CD4-positive, alpha-beta T cell (primary cell): ENCODE measurements at regions not wholly inside any gene's neighbourhood (a gene's known extent, or its start where the extent isn't known, plus 50 kb on each side); places are given as distances from the start of the nearest gene placed in this dataset.

Experiments
- ATAC-seq: fragments of 200-7000 bp; cut with Tn5 transposase; one replicate; pipeline ENCODE4 v1.10.0; 2022; ENCODE audit warnings: mild to moderate bottlenecking; ENCODE audit not compliant: poor library complexity
- CTCF ChIA-PET: fragments of 350-600 bp; sonication (Branson Sonifier 250); formaldehyde crosslinking; loops from one replicate; lab custom pipeline; 2021; ENCODE audit warnings: antibody characterized with exemption, inconsistent platforms; lab: Charles Lee
- POLR2A ChIA-PET: fragments of 350-600 bp; sonication (Branson Sonifier 250); formaldehyde crosslinking; loops from one replicate; lab custom pipeline; 2021; ENCODE audit warnings: antibody characterized with exemption, inconsistent platforms; lab: Charles Lee
- DNase-seq, 14 experiments: peaks; one replicate each; pipeline ENCODE4 v3.0.0-alpha.2; 2013 to 2020; ENCODE audit warnings: mixed read lengths in 2 of 14
- H3K27ac ChIP-seq, 2 donors: one replicate each; pipeline versions ENCODE4 v1.5.1 to v1.7.0; 2013; ENCODE audit warnings: low read length in 2 of 2, low read depth in 1 of 2, mild to moderate bottlenecking in 1 of 2
- H3K27me3 ChIP-seq, 2 experiments: 1 replicate in 1 of 2; 2 replicates in 1 of 2; pipeline versions ENCODE4 v1.6.1 to v1.7.0; 2013; ENCODE audit warnings: low read length in 2 of 2, control low read depth in 1 of 2, mild to moderate bottlenecking in 1 of 2, moderate library complexity in 1 of 2; ENCODE audit not compliant: insufficient read depth in 2 of 2, control insufficient read depth in 1 of 2
- H3K36me3 ChIP-seq: one replicate; pipeline ENCODE4 v1.6.1; 2013; ENCODE audit warnings: low read length, control low read depth; ENCODE audit not compliant: insufficient read depth
- H3K4me1 ChIP-seq: one replicate; pipeline ENCODE4 v1.6.1; 2013; ENCODE audit warnings: low read length, control low read depth; ENCODE audit not compliant: insufficient read depth
- H3K4me3 ChIP-seq: one replicate; pipeline ENCODE4 v1.5.1; 2013; ENCODE audit warnings: mild to moderate bottlenecking, low read length, moderate library complexity
- H3K9me3 ChIP-seq, 2 experiments: 1 replicate in 1 of 2; 2 replicates in 1 of 2; pipeline versions ENCODE4 v1.6.1 to v1.7.0; 2013; ENCODE audit warnings: low read length in 2 of 2, mild to moderate bottlenecking in 2 of 2, control low read depth in 1 of 2, moderate library complexity in 1 of 2; ENCODE audit not compliant: control insufficient read depth in 1 of 2, insufficient read depth in 1 of 2
- H3K27ac Mint-ChIP-seq: one replicate; pipeline ENCODE4 v1.8.0; 2020; ENCODE audit warnings: mixed read lengths
- H3K27me3 Mint-ChIP-seq: one replicate; pipeline ENCODE4 v1.8.0; 2021; ENCODE audit warnings: mixed read lengths
- H3K36me3 Mint-ChIP-seq: one replicate; pipeline ENCODE4 v1.8.0; 2021; ENCODE audit warnings: low read depth, mixed read lengths
- H3K4me1 Mint-ChIP-seq: one replicate; pipeline ENCODE4 v1.8.0; 2021; ENCODE audit warnings: low read depth, mixed read lengths
- H3K4me3 Mint-ChIP-seq: one replicate; pipeline ENCODE4 v1.8.0; 2020; ENCODE audit warnings: mild to moderate bottlenecking, mixed read lengths
- H3K9me3 Mint-ChIP-seq: one replicate; pipeline ENCODE4 v1.8.0; 2020; ENCODE audit warnings: mixed read lengths
- intact Hi-C, 2 experiments: fragments of 100-400 bp; cut with DNase I in 1 of 2; cut with micrococcal nuclease in 1 of 2; formaldehyde crosslinking; loops; one replicate each; pipeline versions ENCODE4 v1.15.1 to v1.9.0; 2023 to 2025; cut with DNase I, micrococcal nuclease
- TF ChIP-seq, protein P1 (sequence below): fragments of 200-600 bp; IDR thresholded peaks from one replicate; pipeline ENCODE4 v1.8.0; 2022; ENCODE audit warnings: antibody characterized with exemption, mild to moderate bottlenecking

DNA sequence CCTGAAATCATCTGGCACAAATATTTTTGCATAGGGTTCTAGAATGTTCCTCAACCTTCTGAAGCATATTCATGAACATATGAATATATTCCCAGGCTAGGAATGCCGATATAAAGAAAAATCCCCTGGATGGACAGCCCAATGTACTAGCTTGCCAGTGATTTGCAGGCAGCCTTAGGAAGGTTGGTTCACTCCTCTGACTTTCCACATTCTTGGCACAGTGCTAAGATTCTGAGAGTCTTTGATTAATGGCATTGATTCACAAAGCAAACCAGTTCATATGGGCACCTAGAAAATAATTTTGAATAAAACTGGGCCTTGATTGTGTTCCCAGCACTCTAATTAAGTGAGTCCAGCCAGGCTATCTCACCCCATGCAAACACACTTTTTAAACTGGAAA lies 56.9 kb upstream of the ENPP4 start:
- Histone ChIP-seq H3K4me3 (no peak overlapping the region), H3K4me1 (no peaks in the 10 kb centered on the region), H3K27ac (no peak overlapping the region), H3K36me3 (no peaks in the 10 kb centered on the region), H3K27me3 (no peaks in the 10 kb centered on the region), H3K9me3 (no peaks in the 10 kb centered on the region)
- no peak for ATAC-seq
- Mint-ChIP-seq H3K27me3 (no peaks in the 10 kb centered on the region), H3K4me1 (no peaks in the 10 kb centered on the region), H3K27ac (no peak overlapping the region), H3K36me3 (no peaks in the 10 kb centered on the region), H3K9me3 (peaks cover 2% of the 10 kb centered on the region), H3K4me3 (no peak overlapping the region)
- TF ChIP-seq, protein P1, sequence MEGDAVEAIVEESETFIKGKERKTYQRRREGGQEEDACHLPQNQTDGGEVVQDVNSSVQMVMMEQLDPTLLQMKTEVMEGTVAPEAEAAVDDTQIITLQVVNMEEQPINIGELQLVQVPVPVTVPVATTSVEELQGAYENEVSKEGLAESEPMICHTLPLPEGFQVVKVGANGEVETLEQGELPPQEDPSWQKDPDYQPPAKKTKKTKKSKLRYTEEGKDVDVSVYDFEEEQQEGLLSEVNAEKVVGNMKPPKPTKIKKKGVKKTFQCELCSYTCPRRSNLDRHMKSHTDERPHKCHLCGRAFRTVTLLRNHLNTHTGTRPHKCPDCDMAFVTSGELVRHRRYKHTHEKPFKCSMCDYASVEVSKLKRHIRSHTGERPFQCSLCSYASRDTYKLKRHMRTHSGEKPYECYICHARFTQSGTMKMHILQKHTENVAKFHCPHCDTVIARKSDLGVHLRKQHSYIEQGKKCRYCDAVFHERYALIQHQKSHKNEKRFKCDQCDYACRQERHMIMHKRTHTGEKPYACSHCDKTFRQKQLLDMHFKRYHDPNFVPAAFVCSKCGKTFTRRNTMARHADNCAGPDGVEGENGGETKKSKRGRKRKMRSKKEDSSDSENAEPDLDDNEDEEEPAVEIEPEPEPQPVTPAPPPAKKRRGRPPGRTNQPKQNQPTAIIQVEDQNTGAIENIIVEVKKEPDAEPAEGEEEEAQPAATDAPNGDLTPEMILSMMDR: no peak
- intact Hi-C loops: loop anchor here in 1 of 2 experiments (10.0 kb wide), 1 partner anchor 138 kb away; no protein-coding TSS in a partner anchor
- CTCF ChIA-PET: no interaction called here
- POLR2A ChIA-PET: no interaction called here
- no peak for DNase-seq

GRCh38 chr6:46078294-46078693 lies 51.5 kb upstream of the ENPP4 start:
- H3K4me1 Mint-ChIP-seq: no peaks in the 10 kb centered on the region
- no peaks in the 10 kb centered on the region for H3K36me3 Mint-ChIP-seq
- TF ChIP-seq, protein P1: no peak
- no peak overlapping the region for H3K27ac Mint-ChIP-seq
- ATAC-seq: no peak
- Histone ChIP-seq H3K4me1 (no peaks in the 10 kb centered on the region), H3K27me3 (no peaks in the 10 kb centered on the region), H3K9me3 (no peaks in the 10 kb centered on the region), H3K36me3 (no peaks in the 10 kb centered on the region), H3K4me3 (no peak overlapping the region), H3K27ac (no peak overlapping the region)
- CTCF ChIA-PET: interaction anchor here (0.6 to 1.7 kb wide), 2 partner anchors 12 to 59 kb away, joined by 3 to 5 read pairs; no protein-coding TSS in a partner anchor
- H3K27me3 Mint-ChIP-seq: no peaks in the 10 kb centered on the region
- H3K4me3 Mint-ChIP-seq: no peak overlapping the region
- no peaks in the 10 kb centered on the region for H3K9me3 Mint-ChIP-seq
- POLR2A ChIA-PET: interaction anchor here (0.7 kb wide), 1 partner anchor 105 kb away, joined by 3 read pairs; no protein-coding TSS in a partner anchor
- DNase-seq: no peak
- intact Hi-C loops: loop anchor here in 1 of 2 experiments (10.0 kb wide), 1 partner anchor 143 kb away; no protein-coding TSS in a partner anchor

DNA sequence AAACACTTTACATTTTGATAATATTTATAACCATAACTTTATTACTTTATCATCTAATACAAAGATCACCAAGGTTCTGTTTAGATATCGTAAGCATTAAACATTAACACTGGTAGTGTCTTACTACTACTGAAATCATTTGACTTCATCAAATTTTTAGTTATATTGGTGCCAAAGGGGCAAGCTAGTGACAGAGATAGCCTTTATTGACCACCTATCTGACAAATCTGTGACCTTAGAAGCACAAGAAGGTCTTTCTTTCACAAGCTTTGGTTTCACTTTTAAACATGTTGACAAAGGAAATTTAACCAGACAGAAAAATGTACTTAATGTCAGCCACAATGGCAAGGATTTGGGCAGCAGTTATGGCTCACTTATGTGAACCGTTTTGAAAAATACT lies 50.7 kb upstream of the ENPP4 start:
- Mint-ChIP-seq H3K4me3 (no peak overlapping the region), H3K27me3 (no peaks in the 10 kb centered on the region), H3K36me3 (no peaks in the 10 kb centered on the region), H3K4me1 (no peaks in the 10 kb centered on the region), H3K27ac (no peak overlapping the region), H3K9me3 (no peaks in the 10 kb centered on the region)
- intact Hi-C loops: loop anchor here in 1 of 2 experiments (10.0 kb wide), 1 partner anchor 144 kb away; no protein-coding TSS in a partner anchor
- DNase-seq (no peak), ATAC-seq (no peak)
- POLR2A ChIA-PET: no interaction called here
- Histone ChIP-seq H3K4me3 (no peak overlapping the region), H3K27ac (no peak overlapping the region), H3K27me3 (no peaks in the 10 kb centered on the region), H3K9me3 (no peaks in the 10 kb centered on the region), H3K36me3 (no peaks in the 10 kb centered on the region), H3K4me1 (no peaks in the 10 kb centered on the region)
- TF ChIP-seq, protein P1: no peak
- CTCF ChIA-PET: interaction anchor here (1.6 to 1.7 kb wide), 2 partner anchors 11 to 331 kb away, joined by 3 to 5 read pairs; no protein-coding TSS in a partner anchor
